ENCODE measurements at regions not wholly inside any gene's neighbourhood (a gene's known extent, or its start where the extent isn't known, plus 50 kb on each side); places are given as distances from the start of the nearest gene placed in this dataset.

- TF ChIP-seq CTCF (IDR thresholded peaks at IDR 0.05) (no peak), EZH2 (IDR thresholded peaks at IDR 0.05; ENCODE audit: borderline replicate concordance, insufficient read depth, low read depth, low read length, poor library complexity, severe bottlenecking) (no peak)
- Histone ChIP-seq H2AFZ (ENCODE audit: insufficient read depth, low read depth, low read length, poor library complexity, severe bottlenecking) (no peak overlapping the region), H3K4me2 (replicated peaks; ENCODE audit: low read depth, low read length, poor library complexity, severe bottlenecking) (no peak overlapping the region), H3K4me1 (ENCODE audit: control insufficient read depth in 2 of 2, insufficient read depth in 2 of 2, low read length in 2 of 2) (no peaks in the 10 kb centered on the region), H4K20me1 (ENCODE audit: control insufficient read depth, insufficient read depth, low read length, poor library complexity, severe bottlenecking) (no peaks in the 10 kb centered on the region), H3K27me3 (replicated peaks in 1 of 4; ENCODE audit: control extremely low read depth in 1 of 4, control insufficient read depth in 3 of 4, insufficient read depth in 4 of 4, low read length in 3 of 4) (no peaks in the 10 kb centered on the region), H3K9ac (ENCODE audit: low read length) (no peak overlapping the region), H3K4me3 (ENCODE audit: control extremely low read depth in 1 of 5, extremely low read depth in 1 of 5, insufficient read depth in 1 of 5, low read depth in 2 of 5, low read length in 4 of 5) (no peak overlapping the region), H3K27ac (ENCODE audit: low read length in 2 of 2) (no peak overlapping the region), H3K9me3 (ENCODE audit: control extremely low read depth in 1 of 3, control insufficient read depth in 2 of 3, insufficient read depth in 1 of 3, low read length in 2 of 3) (peaks cover 0 to 9% (median 8%) of the 10 kb centered on the region in 3 donors), H3K79me2 (ENCODE audit: control insufficient read depth, insufficient read depth, low read length) (no peaks in the 10 kb centered on the region), H3K36me3 (replicated peaks in 1 of 2; ENCODE audit: control extremely low read depth in 1 of 2, control insufficient read depth in 1 of 2, extremely low read depth in 1 of 2, insufficient read depth in 2 of 2, low read length in 1 of 2) (no peaks in the 10 kb centered on the region)
- intact Hi-C loops (cut with micrococcal nuclease): no loop called here
- no peak overlapping the region for H3K4me3 Mint-ChIP-seq
- H3K9me3 Mint-ChIP-seq (ENCODE audit: insufficient read depth): peaks cover 3% of the 10 kb centered on the region
- CTCF ChIA-PET: no interaction called here
- no peaks in the 10 kb centered on the region for H3K4me1 Mint-ChIP-seq
- POLR2A ChIA-PET: no interaction called here
- no peak for DNase-seq
- no peak for ATAC-seq (ENCODE audit: low read depth)
- H3K27ac Mint-ChIP-seq: no peak overlapping the region
- H3K27me3 Mint-ChIP-seq: no peaks in the 10 kb centered on the region
- no CpG with 5 or more reads among the region's 1 CpG for WGBS (ENCODE audit: insufficient coverage)
Measured at GRCh38 chr2:146496248-146496647, 1348.6 kb upstream of the ACVR2A start.

- Mint-ChIP-seq H3K4me1 (no peaks in the 10 kb centered on the region), H3K4me3 (no peak overlapping the region), H3K9me3 (ENCODE audit: insufficient read depth) (peaks cover 3% of the 10 kb centered on the region), H3K27ac (no peak overlapping the region), H3K27me3 (no peaks in the 10 kb centered on the region)
- H3K27ac ChIP-seq (ENCODE audit: low read length in 2 of 2): no peak overlapping the region
- TF ChIP-seq EZH2 (IDR thresholded peaks at IDR 0.05; ENCODE audit: borderline replicate concordance, insufficient read depth, low read depth, low read length, poor library complexity, severe bottlenecking): no peak
- no peaks in the 10 kb centered on the region for H3K4me1 ChIP-seq (ENCODE audit: control insufficient read depth in 2 of 2, insufficient read depth in 2 of 2, low read length in 2 of 2)
- peaks cover 0 to 7% (median 5%) of the 10 kb centered on the region in 3 donors for H3K9me3 ChIP-seq (ENCODE audit: control extremely low read depth in 1 of 3, control insufficient read depth in 2 of 3, insufficient read depth in 1 of 3, low read length in 2 of 3)
- no peak overlapping the region for H2AFZ ChIP-seq (ENCODE audit: insufficient read depth, low read depth, low read length, poor library complexity, severe bottlenecking)
- no peak overlapping the region for H3K9ac ChIP-seq (ENCODE audit: low read length)
- CTCF ChIA-PET: no interaction called here
- POLR2A ChIA-PET: no interaction called here
- no peak for DNase-seq
- intact Hi-C loops (cut with micrococcal nuclease): no loop called here
- H3K4me2 ChIP-seq (replicated peaks; ENCODE audit: low read depth, low read length, poor library complexity, severe bottlenecking): no peak overlapping the region
- no peak overlapping the region for H3K4me3 ChIP-seq (ENCODE audit: control extremely low read depth in 1 of 5, extremely low read depth in 1 of 5, insufficient read depth in 1 of 5, low read depth in 2 of 5, low read length in 4 of 5)
- no peaks in the 10 kb centered on the region for H4K20me1 ChIP-seq (ENCODE audit: control insufficient read depth, insufficient read depth, low read length, poor library complexity, severe bottlenecking)
- H3K27me3 ChIP-seq (replicated peaks in 1 of 4; ENCODE audit: control extremely low read depth in 1 of 4, control insufficient read depth in 3 of 4, insufficient read depth in 4 of 4, low read length in 3 of 4): no peaks in the 10 kb centered on the region
- no peaks in the 10 kb centered on the region for H3K36me3 ChIP-seq (replicated peaks in 1 of 2; ENCODE audit: control extremely low read depth in 1 of 2, control insufficient read depth in 1 of 2, extremely low read depth in 1 of 2, insufficient read depth in 2 of 2, low read length in 1 of 2)
- no peaks in the 10 kb centered on the region for H3K79me2 ChIP-seq (ENCODE audit: control insufficient read depth, insufficient read depth, low read length)
- WGBS (ENCODE audit: insufficient coverage): no CpG with 5 or more reads among the region's 1 CpG
- ATAC-seq (ENCODE audit: low read depth): no peak
Measured at GRCh38 chr2:146489386-146489785, 1355.4 kb upstream of the ACVR2A start.
